ENCODE measurements at regions not wholly inside any gene's neighbourhood (a gene's known extent, or its start where the extent isn't known, plus 50 kb on each side); places are given as distances from the start of the nearest gene placed in this dataset.

DNA sequence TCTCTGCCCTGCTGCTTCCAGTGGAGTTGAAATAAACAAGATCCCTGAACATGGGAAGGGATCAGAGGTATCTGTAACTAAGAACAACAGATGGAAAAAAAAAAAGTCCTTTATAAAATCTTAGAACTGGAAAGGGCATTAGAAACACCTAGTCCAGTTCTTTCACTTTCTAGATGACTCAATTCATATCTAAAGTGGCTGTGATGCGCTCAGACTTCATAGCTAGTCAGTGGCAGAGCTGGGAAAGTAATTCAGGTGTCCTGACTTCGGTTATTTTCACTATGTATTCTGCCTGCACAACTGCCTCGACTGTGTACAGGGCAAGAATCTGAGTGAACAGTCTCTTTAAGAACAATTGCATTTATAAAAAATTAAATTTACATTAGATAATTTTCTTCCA is 151.8 kb upstream of the TMTC4 start:
- Mint-ChIP-seq H3K27ac (ENCODE audit: unreplicated experiment) (no peak overlapping the region), H3K36me3 (ENCODE audit: low read depth) (no peaks in the 10 kb centered on the region), H3K4me3 (no peak overlapping the region), H3K4me1 (peaks cover 17% of the 10 kb centered on the region), H3K27me3 (ENCODE audit: low read depth) (no peaks in the 10 kb centered on the region), H3K9me3 (no peaks in the 10 kb centered on the region)
- no peak for DNase-seq (ENCODE audit: low read depth, low spot score)
- TF ChIP-seq, protein P1, sequence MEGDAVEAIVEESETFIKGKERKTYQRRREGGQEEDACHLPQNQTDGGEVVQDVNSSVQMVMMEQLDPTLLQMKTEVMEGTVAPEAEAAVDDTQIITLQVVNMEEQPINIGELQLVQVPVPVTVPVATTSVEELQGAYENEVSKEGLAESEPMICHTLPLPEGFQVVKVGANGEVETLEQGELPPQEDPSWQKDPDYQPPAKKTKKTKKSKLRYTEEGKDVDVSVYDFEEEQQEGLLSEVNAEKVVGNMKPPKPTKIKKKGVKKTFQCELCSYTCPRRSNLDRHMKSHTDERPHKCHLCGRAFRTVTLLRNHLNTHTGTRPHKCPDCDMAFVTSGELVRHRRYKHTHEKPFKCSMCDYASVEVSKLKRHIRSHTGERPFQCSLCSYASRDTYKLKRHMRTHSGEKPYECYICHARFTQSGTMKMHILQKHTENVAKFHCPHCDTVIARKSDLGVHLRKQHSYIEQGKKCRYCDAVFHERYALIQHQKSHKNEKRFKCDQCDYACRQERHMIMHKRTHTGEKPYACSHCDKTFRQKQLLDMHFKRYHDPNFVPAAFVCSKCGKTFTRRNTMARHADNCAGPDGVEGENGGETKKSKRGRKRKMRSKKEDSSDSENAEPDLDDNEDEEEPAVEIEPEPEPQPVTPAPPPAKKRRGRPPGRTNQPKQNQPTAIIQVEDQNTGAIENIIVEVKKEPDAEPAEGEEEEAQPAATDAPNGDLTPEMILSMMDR (conservative IDR thresholded peaks at IDR 0.05): no peak

DNA sequence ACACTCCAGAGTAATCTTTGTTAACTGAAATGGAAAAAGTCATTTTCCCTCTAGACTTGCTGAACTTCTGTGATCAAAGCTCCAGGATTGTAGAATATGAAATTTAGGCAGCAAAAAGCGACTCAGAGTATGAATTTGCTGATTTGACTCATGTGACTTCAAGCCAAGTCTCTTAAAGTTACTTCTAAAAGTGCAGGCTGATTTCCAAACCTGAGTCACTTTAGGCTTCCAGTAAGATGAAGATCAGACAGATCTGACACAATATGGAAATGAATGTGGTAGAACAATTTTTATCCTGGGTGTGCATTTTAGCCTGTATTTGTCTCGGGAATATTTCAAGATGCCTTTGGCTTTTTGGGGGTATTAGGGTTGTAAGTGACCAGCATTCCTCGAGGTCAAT is 151.0 kb upstream of the TMTC4 start:
- no peaks in the 10 kb centered on the region for H3K27me3 Mint-ChIP-seq (ENCODE audit: low read depth)
- TF ChIP-seq, protein P1 (conservative IDR thresholded peaks at IDR 0.05): no peak
- no peak overlapping the region for H3K4me3 Mint-ChIP-seq
- peaks cover 17% of the 10 kb centered on the region for H3K4me1 Mint-ChIP-seq
- H3K9me3 Mint-ChIP-seq: no peaks in the 10 kb centered on the region
- no peak for DNase-seq (ENCODE audit: low read depth, low spot score)
- H3K27ac Mint-ChIP-seq (ENCODE audit: unreplicated experiment): no peak overlapping the region
- no peaks in the 10 kb centered on the region for H3K36me3 Mint-ChIP-seq (ENCODE audit: low read depth)

DNA sequence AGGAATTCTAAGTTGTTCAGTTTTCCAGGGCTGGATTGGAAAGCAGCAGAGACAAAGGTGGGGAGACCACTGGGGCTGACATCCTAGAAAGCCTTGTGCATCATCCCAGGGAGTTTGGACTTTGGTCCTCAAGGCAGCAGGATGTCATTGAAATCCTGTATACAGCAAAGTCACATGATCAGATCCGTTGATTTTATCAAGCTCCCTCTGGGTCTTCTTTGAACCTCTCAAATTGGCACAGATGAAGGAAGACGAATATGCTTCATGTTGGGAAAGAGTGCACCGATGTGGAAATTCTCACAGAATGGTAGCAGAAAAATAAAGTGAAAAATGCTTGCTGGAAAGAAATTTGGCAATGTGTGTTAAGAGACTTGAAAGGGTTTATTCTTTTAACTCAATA is 149.8 kb upstream of the TMTC4 start:
- Mint-ChIP-seq H3K36me3 (ENCODE audit: low read depth) (no peaks in the 10 kb centered on the region), H3K4me1 (peaks cover 24% of the 10 kb centered on the region), H3K4me3 (no peak overlapping the region), H3K9me3 (no peaks in the 10 kb centered on the region), H3K27ac (ENCODE audit: unreplicated experiment) (no peak overlapping the region), H3K27me3 (ENCODE audit: low read depth) (no peaks in the 10 kb centered on the region)
- TF ChIP-seq, protein P1 (conservative IDR thresholded peaks at IDR 0.05): no peak
- DNase-seq (ENCODE audit: low read depth, low spot score): no peak

DNA sequence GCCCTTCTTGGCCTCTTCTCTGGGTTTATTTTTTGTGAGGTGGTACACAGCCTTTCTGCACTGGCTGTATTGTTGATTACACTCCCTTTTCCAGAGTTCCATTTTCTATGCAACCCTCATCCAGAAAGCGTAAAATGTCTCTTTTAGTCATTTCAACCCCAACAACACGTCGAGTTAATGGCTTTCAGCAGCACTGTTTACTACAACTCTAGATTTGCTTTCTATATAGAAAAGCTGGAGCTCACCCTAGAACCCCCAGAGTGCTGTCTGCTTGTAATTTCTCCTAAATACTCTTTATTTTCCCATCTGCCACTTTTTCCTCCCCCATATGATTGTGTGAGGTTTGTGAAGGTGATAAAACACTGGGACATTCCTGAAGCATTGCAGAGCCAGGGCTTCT is 148.9 kb upstream of the TMTC4 start:
- no peak for DNase-seq (ENCODE audit: low read depth, low spot score)
- no peak overlapping the region for H3K4me3 Mint-ChIP-seq
- no peak overlapping the region for H3K27ac Mint-ChIP-seq (ENCODE audit: unreplicated experiment)
- H3K4me1 Mint-ChIP-seq: peaks cover 33% of the 10 kb centered on the region
- H3K27me3 Mint-ChIP-seq (ENCODE audit: low read depth): no peaks in the 10 kb centered on the region
- TF ChIP-seq, protein P1 (conservative IDR thresholded peaks at IDR 0.05): no peak
- H3K36me3 Mint-ChIP-seq (ENCODE audit: low read depth): no peaks in the 10 kb centered on the region
- no peaks in the 10 kb centered on the region for H3K9me3 Mint-ChIP-seq

DNA sequence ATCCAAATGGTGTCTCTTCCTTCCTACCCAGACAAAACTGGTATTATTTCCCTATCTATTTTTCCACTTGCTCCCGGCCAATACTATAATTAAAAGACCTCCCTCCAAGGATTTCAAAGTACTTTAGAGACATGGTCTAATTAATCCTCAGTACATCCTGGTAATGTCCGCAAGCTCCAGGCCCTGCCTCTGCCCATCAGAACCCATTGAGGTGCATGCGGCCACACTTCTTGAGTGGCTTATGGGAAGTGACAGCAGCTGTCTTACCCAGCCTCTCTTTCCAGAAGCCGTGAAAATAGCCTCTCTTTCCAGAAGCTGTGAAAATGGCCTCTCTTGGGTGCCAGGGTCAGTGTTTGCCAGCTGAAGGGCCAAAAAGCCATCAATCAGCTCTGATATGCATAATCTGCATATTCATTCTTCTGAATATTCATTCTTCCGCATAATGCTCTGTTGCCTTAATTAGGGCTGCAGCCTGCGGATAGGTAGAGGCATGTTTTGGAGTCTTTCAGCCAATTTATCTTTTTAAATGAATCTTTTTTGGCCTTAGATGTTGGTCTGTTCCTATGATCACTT is 148.4 kb upstream of the TMTC4 start:
- Mint-ChIP-seq H3K27me3 (ENCODE audit: low read depth) (no peaks in the 10 kb centered on the region), H3K4me1 (peaks cover 38% of the 10 kb centered on the region), H3K9me3 (peaks cover 3% of the 10 kb centered on the region), H3K4me3 (no peak overlapping the region), H3K36me3 (ENCODE audit: low read depth) (no peaks in the 10 kb centered on the region), H3K27ac (ENCODE audit: unreplicated experiment) (no peak overlapping the region)
- TF ChIP-seq, protein P1 (conservative IDR thresholded peaks at IDR 0.05): no peak
- no peak for DNase-seq (ENCODE audit: low read depth, low spot score)

Data from neural crest cell (in vitro differentiated cells).